ENCODE measurements at regions not wholly inside any gene's neighbourhood (a gene's known extent, or its start where the extent isn't known, plus 50 kb on each side); places are given as distances from the start of the nearest gene placed in this dataset.

- no peak overlapping the region for H3K27ac ChIP-seq (ENCODE audit: low read depth, low read length)
- 88% methylated on average over 5 of the region's 5 CpGs for WGBS (ENCODE audit: insufficient coverage)
- DNase-seq (ENCODE audit: low read depth in 4 of 6, low spot score in 6 of 6) = no peak
- H3K36me3 ChIP-seq (ENCODE audit: control insufficient read depth, insufficient read depth, low read length) = no peaks in the 10 kb centered on the region
- no peaks in the 10 kb centered on the region for H3K27me3 ChIP-seq (ENCODE audit: control insufficient read depth, insufficient read depth, low read length)
- no peak overlapping the region for H3K4me3 ChIP-seq (ENCODE audit: low read depth, low read length)
- no peaks in the 10 kb centered on the region for H3K4me1 ChIP-seq (ENCODE audit: control insufficient read depth, insufficient read depth, low read length)
- no peaks in the 10 kb centered on the region for H3K9me3 ChIP-seq (ENCODE audit: control insufficient read depth, insufficient read depth, low read length)
Measured at GRCh38 chr20:48535556-48535955, 292.2 kb downstream of the PREX1 start.

- DNase-seq (ENCODE audit: low read depth in 4 of 6, low spot score in 6 of 6) = no peak
Measured at GRCh38 chr20:48532028-48532427, 295.8 kb downstream of the PREX1 start.

GRCh38 chr20:48531505-48531904 lies 296.3 kb downstream of the PREX1 start:
- Histone ChIP-seq H3K27ac (ENCODE audit: low read depth, low read length) (no peak overlapping the region), H3K4me1 (ENCODE audit: control insufficient read depth, insufficient read depth, low read length) (no peaks in the 10 kb centered on the region), H3K36me3 (ENCODE audit: control insufficient read depth, insufficient read depth, low read length) (no peaks in the 10 kb centered on the region), H3K9me3 (ENCODE audit: control insufficient read depth, insufficient read depth, low read length) (no peaks in the 10 kb centered on the region), H3K4me3 (ENCODE audit: low read depth, low read length) (no peak overlapping the region), H3K27me3 (ENCODE audit: control insufficient read depth, insufficient read depth, low read length) (peaks cover 3% of the 10 kb centered on the region)
- 88% methylated on average over 1 of the region's 2 CpGs for WGBS (ENCODE audit: insufficient coverage)
- DNase-seq (ENCODE audit: low read depth in 4 of 6, low spot score in 6 of 6) = no peak

More at GRCh38 chr20:48532028-48532427, 295.8 kb downstream of the PREX1 start:
- Histone ChIP-seq H3K36me3 (ENCODE audit: control insufficient read depth, insufficient read depth, low read length) (no peaks in the 10 kb centered on the region), H3K27ac (ENCODE audit: low read depth, low read length) (no peak overlapping the region), H3K4me1 (ENCODE audit: control insufficient read depth, insufficient read depth, low read length) (no peaks in the 10 kb centered on the region), H3K4me3 (ENCODE audit: low read depth, low read length) (no peak overlapping the region), H3K9me3 (ENCODE audit: control insufficient read depth, insufficient read depth, low read length) (no peaks in the 10 kb centered on the region), H3K27me3 (ENCODE audit: control insufficient read depth, insufficient read depth, low read length) (no peaks in the 10 kb centered on the region)
- 73% methylated on average over 1 of the region's 2 CpGs for WGBS (ENCODE audit: insufficient coverage)

- no peaks in the 10 kb centered on the region for H3K9me3 ChIP-seq (ENCODE audit: control insufficient read depth, insufficient read depth, low read length)
- no peak overlapping the region for H3K4me3 ChIP-seq (ENCODE audit: low read depth, low read length)
- peaks cover 6% of the 10 kb centered on the region for H3K27me3 ChIP-seq (ENCODE audit: control insufficient read depth, insufficient read depth, low read length)
- WGBS (ENCODE audit: insufficient coverage) = 93% methylated on average over 5 of the region's 5 CpGs
- no peak for DNase-seq (ENCODE audit: low read depth in 4 of 6, low spot score in 6 of 6)
- H3K4me1 ChIP-seq (ENCODE audit: control insufficient read depth, insufficient read depth, low read length) = no peaks in the 10 kb centered on the region
- H3K27ac ChIP-seq (ENCODE audit: low read depth, low read length) = no peak overlapping the region
- no peaks in the 10 kb centered on the region for H3K36me3 ChIP-seq (ENCODE audit: control insufficient read depth, insufficient read depth, low read length)
Measured at GRCh38 chr20:48530957-48531356, 296.8 kb downstream of the PREX1 start.

GRCh38 chr20:48528346-48528745 lies 299.5 kb downstream of the PREX1 start:
- 88% methylated on average over 7 of the region's 7 CpGs for WGBS (ENCODE audit: insufficient coverage)
- Histone ChIP-seq H3K4me1 (ENCODE audit: control insufficient read depth, insufficient read depth, low read length) (peaks cover 4% of the 10 kb centered on the region), H3K9me3 (ENCODE audit: control insufficient read depth, insufficient read depth, low read length) (no peaks in the 10 kb centered on the region), H3K4me3 (ENCODE audit: low read depth, low read length) (no peak overlapping the region), H3K27ac (ENCODE audit: low read depth, low read length) (no peak overlapping the region), H3K27me3 (ENCODE audit: control insufficient read depth, insufficient read depth, low read length) (peaks cover 6% of the 10 kb centered on the region), H3K36me3 (ENCODE audit: control insufficient read depth, insufficient read depth, low read length) (no peaks in the 10 kb centered on the region)
- DNase-seq (ENCODE audit: low read depth in 4 of 6, low spot score in 6 of 6) = no peak

- H3K9me3 ChIP-seq (ENCODE audit: control insufficient read depth, insufficient read depth, low read length) = no peaks in the 10 kb centered on the region
- DNase-seq (ENCODE audit: low read depth in 4 of 6, low spot score in 6 of 6) = no peak
- 76% methylated on average over 11 of the region's 11 CpGs for WGBS (ENCODE audit: insufficient coverage)
Measured at GRCh38 chr20:48527771-48528170, 300.0 kb downstream of the PREX1 start.

GRCh38 chr20:48526936-48527335 lies 300.9 kb downstream of the PREX1 start:
- WGBS (ENCODE audit: insufficient coverage) = 79% methylated on average over 8 of the region's 9 CpGs
- no peak overlapping the region for H3K27ac ChIP-seq (ENCODE audit: low read depth, low read length)
- DNase-seq (ENCODE audit: low read depth in 4 of 6, low spot score in 6 of 6) = no peak

More at GRCh38 chr20:48527771-48528170, 300.0 kb downstream of the PREX1 start:
- Histone ChIP-seq H3K27ac (ENCODE audit: low read depth, low read length) (no peak overlapping the region), H3K36me3 (ENCODE audit: control insufficient read depth, insufficient read depth, low read length) (no peaks in the 10 kb centered on the region), H3K4me3 (ENCODE audit: low read depth, low read length) (no peak overlapping the region), H3K27me3 (ENCODE audit: control insufficient read depth, insufficient read depth, low read length) (peaks cover 6% of the 10 kb centered on the region), H3K4me1 (ENCODE audit: control insufficient read depth, insufficient read depth, low read length) (peaks cover 4% of the 10 kb centered on the region)

GRCh38 chr20:48525400-48525799 lies 302.4 kb downstream of the PREX1 start:
- no peak for DNase-seq (ENCODE audit: low read depth in 4 of 6, low spot score in 6 of 6)
- no peak overlapping the region for H3K4me3 ChIP-seq (ENCODE audit: low read depth, low read length)
- 100% methylated on average over 1 of the region's 2 CpGs for WGBS (ENCODE audit: insufficient coverage)
- H3K9me3 ChIP-seq (ENCODE audit: control insufficient read depth, insufficient read depth, low read length) = no peaks in the 10 kb centered on the region
- no peak overlapping the region for H3K27ac ChIP-seq (ENCODE audit: low read depth, low read length)
- no peaks in the 10 kb centered on the region for H3K36me3 ChIP-seq (ENCODE audit: control insufficient read depth, insufficient read depth, low read length)
- H3K4me1 ChIP-seq (ENCODE audit: control insufficient read depth, insufficient read depth, low read length) = peaks cover 4% of the 10 kb centered on the region
- H3K27me3 ChIP-seq (ENCODE audit: control insufficient read depth, insufficient read depth, low read length) = peaks cover 6% of the 10 kb centered on the region

More at GRCh38 chr20:48526936-48527335, 300.9 kb downstream of the PREX1 start:
- Histone ChIP-seq H3K4me3 (ENCODE audit: low read depth, low read length) (no peak overlapping the region), H3K36me3 (ENCODE audit: control insufficient read depth, insufficient read depth, low read length) (no peaks in the 10 kb centered on the region), H3K9me3 (ENCODE audit: control insufficient read depth, insufficient read depth, low read length) (no peaks in the 10 kb centered on the region), H3K4me1 (ENCODE audit: control insufficient read depth, insufficient read depth, low read length) (peaks cover 4% of the 10 kb centered on the region), H3K27me3 (ENCODE audit: control insufficient read depth, insufficient read depth, low read length) (peaks cover 6% of the 10 kb centered on the region)

- Histone ChIP-seq H3K4me3 (ENCODE audit: low read depth, low read length) (no peak overlapping the region), H3K36me3 (ENCODE audit: control insufficient read depth, insufficient read depth, low read length) (no peaks in the 10 kb centered on the region), H3K9me3 (ENCODE audit: control insufficient read depth, insufficient read depth, low read length) (no peaks in the 10 kb centered on the region), H3K27ac (ENCODE audit: low read depth, low read length) (no peak overlapping the region), H3K4me1 (ENCODE audit: control insufficient read depth, insufficient read depth, low read length) (peaks cover 4% of the 10 kb centered on the region), H3K27me3 (ENCODE audit: control insufficient read depth, insufficient read depth, low read length) (peaks cover 6% of the 10 kb centered on the region)
- DNase-seq (ENCODE audit: low read depth in 4 of 6, low spot score in 6 of 6) = no peak
- 75% methylated on average over 4 of the region's 5 CpGs for WGBS (ENCODE audit: insufficient coverage)
Measured at GRCh38 chr20:48524582-48524981, 303.2 kb downstream of the PREX1 start.

GRCh38 chr20:48523191-48523995 lies 304.4 kb downstream of the PREX1 start:
- Histone ChIP-seq H3K36me3 (ENCODE audit: control insufficient read depth, insufficient read depth, low read length) (no peaks in the 10 kb centered on the region), H3K4me3 (ENCODE audit: low read depth, low read length) (no peak overlapping the region), H3K27ac (ENCODE audit: low read depth, low read length) (no peak overlapping the region), H3K4me1 (ENCODE audit: control insufficient read depth, insufficient read depth, low read length) (peaks cover 4% of the 10 kb centered on the region), H3K9me3 (ENCODE audit: control insufficient read depth, insufficient read depth, low read length) (no peaks in the 10 kb centered on the region), H3K27me3 (ENCODE audit: control insufficient read depth, insufficient read depth, low read length) (peaks cover 6% of the 10 kb centered on the region)
- 60% methylated on average over 4 of the region's 6 CpGs for WGBS (ENCODE audit: insufficient coverage)
- DNase-seq (ENCODE audit: low read depth in 4 of 6, low spot score in 6 of 6) = peak; percentile 22 to 82 (median 42)

Data from spinal cord (tissue), 9 donors.